Ammon's horn (tissue), 1 donor: ENCODE measurements at regions not wholly inside any gene's neighbourhood (a gene's known extent, or its start where the extent isn't known, plus 50 kb on each side); places are given as distances from the start of the nearest gene placed in this dataset.

ENCODE experiments used
- DNase-seq: peaks from one replicate; pipeline ENCODE4 v3.0.0-alpha.2; 2016; ENCODE audit warnings: low spot score

GRCh38 chr20:21967481-21967880, 262.0 kb downstream of the PAX1 start:
- DNase-seq: no peak

GRCh38 chr20:21956591-21956990, 251.1 kb downstream of the PAX1 start:
- no peak for DNase-seq

DNA sequence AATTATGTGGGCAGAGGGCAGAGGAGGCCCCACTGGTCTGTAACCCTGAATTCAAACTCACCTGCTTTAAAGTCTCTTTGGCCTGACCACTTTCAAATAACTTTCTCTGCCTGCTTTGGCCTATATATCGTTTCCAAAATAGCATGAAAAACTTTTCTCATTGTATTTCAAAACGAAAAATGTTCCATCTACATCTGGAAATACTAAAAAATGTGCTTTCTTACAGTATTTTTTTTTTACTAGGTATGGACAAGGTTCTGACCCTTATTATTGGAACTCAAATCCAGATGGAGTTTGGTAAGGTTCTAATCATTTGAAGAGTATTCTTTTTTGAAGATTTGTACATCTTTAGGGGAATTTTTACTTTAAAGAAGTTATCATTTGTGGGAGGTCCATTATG, 241.9 kb downstream of the PAX1 start:
- DNase-seq: no peak

DNA sequence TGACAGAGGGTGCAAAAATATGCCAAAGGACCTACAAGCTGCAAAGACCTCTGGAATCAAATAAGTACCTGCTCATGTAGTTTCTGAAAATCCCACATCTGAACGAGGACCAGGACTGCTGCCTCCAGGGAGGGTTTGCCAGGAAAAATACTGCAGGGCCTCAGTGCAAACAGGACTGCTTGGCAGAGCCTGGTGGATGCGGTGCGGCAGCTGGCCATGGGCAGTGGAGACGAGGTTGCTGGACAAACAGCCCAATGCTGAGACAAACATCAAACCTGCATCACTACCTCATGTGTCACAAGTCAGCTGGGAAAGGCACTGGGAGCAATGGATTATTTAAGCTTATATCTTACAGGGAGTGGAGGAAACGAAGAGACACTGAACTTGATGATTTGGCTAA, 238.8 kb downstream of the PAX1 start:
- no peak for DNase-seq

GRCh38 chr20:21941941-21942805, 236.7 kb downstream of the PAX1 start:
- no peak for DNase-seq

DNA sequence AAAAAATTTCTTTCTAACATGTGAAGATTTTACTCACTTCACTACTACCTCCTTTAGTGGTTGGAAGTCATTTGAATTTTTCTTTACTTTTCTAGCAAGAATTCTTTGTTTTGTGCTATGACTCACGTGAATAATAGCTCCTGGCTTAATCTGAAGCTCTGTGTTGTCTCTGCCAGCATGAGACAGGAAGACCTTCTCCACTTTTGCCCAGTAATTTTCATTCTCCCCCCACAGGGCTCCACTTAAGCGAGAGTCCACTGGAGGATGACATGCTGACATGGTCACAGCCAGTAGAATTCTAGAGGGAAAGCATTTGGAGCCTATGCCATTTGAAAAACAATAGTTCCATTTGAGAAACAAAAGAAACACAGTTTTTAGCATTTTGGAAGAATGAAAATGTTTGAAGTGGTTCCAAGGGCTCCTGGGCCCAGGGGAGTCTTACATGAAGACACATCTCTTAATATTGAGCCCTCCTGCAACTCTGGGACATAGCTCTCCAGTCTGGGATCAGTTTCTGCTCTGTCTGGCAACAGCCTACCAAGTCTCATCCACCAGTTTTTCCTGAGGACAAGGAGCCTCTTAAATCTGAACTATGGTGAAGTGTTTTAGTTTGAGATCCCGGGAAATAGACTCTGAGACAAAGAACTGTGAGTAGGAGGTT, 231.4 kb downstream of the PAX1 start:
- no peak for DNase-seq

DNA sequence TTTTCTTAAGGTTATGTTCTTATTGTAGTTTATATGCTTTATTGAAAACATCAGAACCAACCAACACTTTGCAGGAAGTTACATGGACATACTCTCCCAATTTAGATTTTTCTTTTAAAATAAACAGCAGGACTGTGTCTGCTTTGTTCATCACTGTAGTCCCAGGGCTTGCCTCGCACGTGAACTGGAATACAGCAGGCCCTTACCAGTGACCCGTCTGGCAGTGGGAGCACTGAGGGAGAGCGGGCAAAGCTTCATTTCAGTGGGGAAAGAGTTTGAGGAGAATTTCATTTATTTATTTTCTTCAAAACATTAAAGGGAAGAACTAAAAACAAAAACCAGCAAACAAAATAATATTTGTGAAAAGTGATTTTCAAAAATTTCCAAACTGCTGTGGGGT, 230.8 kb downstream of the PAX1 start:
- no peak for DNase-seq

DNA sequence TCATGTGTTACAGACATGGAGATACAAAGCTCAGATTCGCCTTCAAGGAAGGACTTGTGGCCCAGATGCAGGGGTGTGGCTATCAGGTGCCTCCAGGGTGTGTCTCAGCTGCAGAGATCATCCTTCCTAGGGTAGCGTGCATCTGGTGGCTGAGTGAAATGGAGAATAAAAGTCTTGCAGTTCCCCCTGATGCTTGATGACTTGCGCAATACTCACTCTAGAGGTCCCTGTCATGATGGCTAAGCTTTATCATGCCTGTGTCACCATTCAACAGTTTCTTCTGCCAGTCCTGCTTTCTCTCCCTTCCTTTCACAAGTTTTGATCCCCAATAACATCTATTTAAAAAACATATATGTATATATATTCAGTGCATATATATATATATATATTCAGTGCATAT, 228.1 kb downstream of the PAX1 start:
- no peak for DNase-seq

DNA sequence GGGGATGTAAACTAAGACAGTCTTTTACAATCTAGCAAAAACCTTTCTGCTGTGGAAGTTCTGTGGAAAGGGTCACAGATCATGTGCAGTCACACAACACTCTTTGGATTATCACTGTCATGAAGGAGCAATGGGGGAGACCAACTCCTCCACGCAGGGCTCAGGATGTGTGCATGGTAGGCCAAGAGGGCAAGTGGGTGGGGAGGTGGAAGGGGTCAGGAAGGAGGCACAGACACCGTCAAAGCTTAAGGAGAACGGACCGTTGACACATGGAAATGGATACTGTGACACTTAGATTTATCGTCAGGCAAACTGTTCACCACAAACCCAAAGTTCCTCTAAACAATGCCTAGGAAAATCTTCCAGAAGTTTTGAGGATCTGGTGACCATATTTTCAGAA, 215.8 kb downstream of the PAX1 start:
- DNase-seq: no peak

DNA sequence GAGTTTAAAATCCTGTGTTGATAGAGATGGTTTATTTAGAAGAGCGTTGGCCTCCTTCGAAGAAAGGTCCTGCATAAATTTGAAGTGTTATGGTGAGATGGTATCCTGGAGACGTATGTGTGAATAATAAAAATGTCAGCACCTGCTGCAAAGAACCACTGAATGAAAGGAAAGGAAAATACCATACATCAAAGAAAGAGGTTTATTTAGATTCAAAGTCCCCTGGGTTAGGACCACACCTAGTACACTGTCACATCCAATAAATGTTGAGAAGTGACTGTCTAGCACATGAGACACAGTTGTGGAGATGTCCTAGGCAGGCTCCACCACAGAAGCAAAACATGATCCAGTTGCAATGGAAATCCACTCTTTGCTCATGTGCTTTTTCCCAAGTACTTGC, 214.7 kb downstream of the PAX1 start:
- no peak for DNase-seq

- no peak for DNase-seq
Observed at GRCh38 chr20:21918398-21918797, 212.9 kb downstream of the PAX1 start.

DNA sequence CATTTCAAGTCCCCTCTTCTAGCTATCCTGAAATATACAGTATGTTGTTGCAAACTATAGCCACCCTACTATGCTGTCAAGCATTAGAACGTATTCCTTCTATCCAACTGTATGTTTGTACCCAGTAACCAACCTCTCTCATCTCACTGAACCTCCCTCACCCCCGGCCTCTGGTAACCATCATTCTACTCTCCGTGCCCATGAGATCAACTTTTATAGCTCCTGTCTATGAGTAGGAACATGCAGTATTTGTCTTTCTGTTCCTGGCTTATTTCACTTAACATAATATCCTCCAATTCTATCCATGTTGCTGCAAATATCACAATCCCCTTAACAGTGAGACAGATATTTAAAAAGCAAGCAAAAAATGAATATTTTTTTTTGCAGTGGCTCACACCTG, 196.9 kb downstream of the PAX1 start:
- no peak for DNase-seq

DNA sequence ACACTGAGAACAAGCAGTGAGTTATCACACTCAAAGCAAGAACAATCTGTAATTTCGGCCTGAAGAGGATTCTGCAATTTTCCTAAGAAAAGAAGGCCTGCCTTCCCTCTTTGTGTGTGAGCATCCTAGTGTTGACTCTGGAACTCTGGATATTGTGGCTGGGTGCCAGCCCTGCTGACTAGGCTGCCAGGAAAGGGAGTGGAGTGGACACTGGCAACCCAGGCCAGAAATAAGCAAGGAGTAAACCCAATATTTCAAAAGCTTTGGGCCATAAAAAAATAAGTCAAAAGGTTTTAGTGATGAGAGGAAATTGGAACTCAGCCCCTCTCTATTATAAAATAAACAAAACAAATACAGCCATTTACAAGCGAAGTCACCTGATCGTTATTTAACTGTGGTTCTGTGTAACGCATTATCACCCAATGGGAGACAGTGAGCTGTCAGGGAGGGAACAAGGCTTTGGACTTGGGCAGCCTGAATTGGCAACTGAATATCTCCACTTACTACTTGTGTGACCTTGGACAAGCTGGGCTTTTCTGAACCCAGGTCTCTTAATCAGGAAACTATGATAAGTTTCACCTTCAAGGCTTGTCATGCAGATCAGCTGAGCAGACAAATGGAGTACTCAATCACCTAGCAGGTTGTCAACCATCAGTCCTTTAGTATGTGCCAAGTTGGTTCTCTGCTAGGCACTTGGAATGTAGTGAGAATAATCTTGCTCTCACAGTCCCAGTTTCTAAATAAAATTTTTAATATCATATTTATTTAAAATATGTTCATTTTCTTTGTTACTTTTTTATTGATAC, 196.2 kb downstream of the PAX1 start:
- DNase-seq: peak; percentile 14

- DNase-seq: no peak
Observed at GRCh38 chr20:21900431-21900830, 195.0 kb downstream of the PAX1 start.

GRCh38 chr20:21874921-21875320, 169.5 kb downstream of the PAX1 start:
- no peak for DNase-seq

- DNase-seq: no peak
Observed at GRCh38 chr20:21874127-21874526, 168.7 kb downstream of the PAX1 start.

GRCh38 chr20:21873291-21873690, 167.8 kb downstream of the PAX1 start:
- DNase-seq: no peak

- DNase-seq: no peak
Observed at GRCh38 chr20:21867811-21868210, 162.3 kb downstream of the PAX1 start.

DNA sequence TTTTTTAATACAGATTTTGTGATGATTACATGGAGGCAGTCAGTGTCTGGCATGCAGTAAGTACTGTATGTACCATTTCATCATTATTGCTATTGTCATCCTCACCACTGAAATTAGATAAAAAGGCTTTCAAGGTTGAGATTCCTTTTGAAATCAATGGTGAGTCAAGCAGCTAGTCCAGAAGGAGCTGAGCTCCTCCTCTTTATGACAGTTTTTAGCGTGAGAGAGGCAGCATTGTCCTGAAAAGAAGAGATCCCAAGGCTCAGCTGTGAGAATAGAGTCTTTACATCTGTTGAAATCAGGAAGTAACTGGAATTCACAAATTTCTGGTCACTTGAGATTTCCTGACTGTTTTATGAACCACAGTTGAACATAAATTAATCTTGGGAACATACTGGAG, 161.9 kb downstream of the PAX1 start:
- DNase-seq: no peak

GRCh38 chr20:21862956-21863355, 157.5 kb downstream of the PAX1 start:
- DNase-seq: no peak

- DNase-seq: no peak
Observed at GRCh38 chr20:21862259-21862946, 156.9 kb downstream of the PAX1 start.

DNA sequence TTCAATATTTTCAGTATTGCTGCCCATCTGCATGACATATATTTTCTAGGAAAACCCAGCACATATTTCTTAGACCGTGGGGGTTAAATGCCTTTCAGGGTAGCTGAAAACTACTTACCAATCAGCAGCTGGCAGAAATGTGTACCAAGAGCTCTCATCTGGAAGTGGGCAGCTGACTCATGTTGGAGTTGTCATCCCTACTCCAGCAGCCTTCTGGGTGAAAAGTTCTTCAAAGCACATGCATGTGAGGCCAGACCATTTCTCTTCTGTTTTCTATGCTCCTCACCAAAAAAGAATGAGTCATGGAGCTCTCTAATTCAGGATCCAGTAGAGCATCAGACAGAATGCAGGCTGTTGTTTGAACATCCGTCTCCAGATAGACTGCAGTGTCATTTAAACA, 135.5 kb downstream of the PAX1 start:
- no peak for DNase-seq
